GM23338 (cell line): ENCODE measurements at regions not wholly inside any gene's neighbourhood (a gene's known extent, or its start where the extent isn't known, plus 50 kb on each side); places are given as distances from the start of the nearest gene placed in this dataset.

Source experiments
- ATAC-seq: fragments of 200-7000 bp; cut with Tn5 transposase; 3 replicates; pipeline ENCODE4 v1.9.1; 2020
- DNase-seq: peaks from one replicate; pipeline ENCODE4 v3.0.0-alpha.2; 2015; ENCODE audit warnings: low spot score
- H2AFZ ChIP-seq: fragments of 200-600 bp; sonication (generic); 2 replicates; pipeline ENCODE4 v1.8.0; 2016; ENCODE audit warnings: antibody characterized with exemption, mild to moderate bottlenecking, moderate library complexity
- H3F3A ChIP-seq: fragments of 200-600 bp; sonication (generic); replicated peaks from 2 replicates; pipeline ENCODE4 v1.8.0; 2017; ENCODE audit warnings: antibody characterized with exemption, mixed run types, low read depth
- H3K27ac ChIP-seq: fragments of 200-600 bp; sonication (generic); 2 replicates; pipeline ENCODE4 v1.6.1; 2016; ENCODE audit warnings: low read depth
- H3K27me3 ChIP-seq: fragments of 200-600 bp; sonication (generic); 2 replicates; pipeline ENCODE4 v1.8.0; 2016; ENCODE audit warnings: mild to moderate bottlenecking, mixed run types, moderate library complexity; ENCODE audit not compliant: insufficient read depth
- H3K36me3 ChIP-seq: fragments of 200-600 bp; sonication (generic); 2 replicates; pipeline ENCODE4 v1.8.0; 2016; ENCODE audit warnings: mild to moderate bottlenecking; ENCODE audit not compliant: insufficient read depth
- H3K4me1 ChIP-seq: fragments of 200-600 bp; sonication (generic); 2 replicates; pipeline ENCODE4 v1.8.0; 2016; ENCODE audit warnings: mild to moderate bottlenecking, moderate library complexity; ENCODE audit not compliant: insufficient read depth
- H3K4me2 ChIP-seq: fragments of 200-600 bp; sonication (generic); 2 replicates; pipeline ENCODE4 v1.7.1; 2017; ENCODE audit warnings: mixed run types
- H3K4me3 ChIP-seq: fragments of 200-600 bp; sonication (generic); 2 replicates; pipeline ENCODE4 v1.6.1; 2016; ENCODE audit warnings: mixed run types
- H3K79me2 ChIP-seq: fragments of 200-600 bp; sonication (generic); replicated peaks from 2 replicates; pipeline ENCODE4 v1.8.0; 2017; ENCODE audit warnings: mild to moderate bottlenecking; ENCODE audit not compliant: insufficient read depth
- H3K9me2 ChIP-seq: fragments of 200-600 bp; sonication (generic); 2 replicates; pipeline ENCODE4 v1.8.0; 2017; ENCODE audit not compliant: insufficient read depth
- H4K20me1 ChIP-seq: fragments of 200-600 bp; sonication (generic); replicated peaks from 2 replicates; pipeline ENCODE4 v1.8.0; 2017; ENCODE audit warnings: mild to moderate bottlenecking; ENCODE audit not compliant: insufficient read depth
- H3K27ac Mint-ChIP-seq: 2 replicates; pipeline ENCODE4 v1.8.0; 2020; ENCODE audit warnings: inconsistent platforms, mild to moderate bottlenecking, moderate library complexity, mixed read lengths
- H3K27me3 Mint-ChIP-seq: 3 replicates; pipeline ENCODE4 v1.8.0; 2022; ENCODE audit warnings: low read depth, mild to moderate bottlenecking, moderate library complexity, mixed read lengths, inconsistent platforms; ENCODE audit not compliant: insufficient read depth, poor library complexity
- H3K36me3 Mint-ChIP-seq: 3 replicates; pipeline ENCODE4 v1.8.0; 2021; ENCODE audit warnings: low read depth, mild to moderate bottlenecking, inconsistent platforms, moderate library complexity, mixed read lengths
- H3K4me1 Mint-ChIP-seq: 3 replicates; pipeline ENCODE4 v1.8.0; 2020; ENCODE audit warnings: mild to moderate bottlenecking, inconsistent platforms, mixed read lengths
- H3K4me3 Mint-ChIP-seq: 3 replicates; pipeline ENCODE4 v1.8.0; 2021; ENCODE audit warnings: moderate library complexity, mild to moderate bottlenecking, inconsistent platforms, mixed read lengths
- H3K9me3 Mint-ChIP-seq: 3 replicates; pipeline ENCODE4 v1.8.0; 2020; ENCODE audit warnings: moderate library complexity, mild to moderate bottlenecking, inconsistent platforms, mixed read lengths
- CREB1 ChIP-seq: fragments of 250-450 bp; sonication (Bioruptor Pico); IDR thresholded peaks from 2 replicates; pipeline ENCODE4 v1.5.0; 2020; ENCODE audit warnings: low read depth, mild to moderate bottlenecking, moderate library complexity
- EZH2 ChIP-seq: fragments of 200-600 bp; sonication (generic); IDR thresholded peaks from one replicate; pipeline ENCODE4 v1.8.0; 2017; ENCODE audit warnings: antibody characterized with exemption, mild to moderate bottlenecking, low read depth; ENCODE audit not compliant: unreplicated experiment
- EZH2phosphoT487 ChIP-seq: fragments of 200-600 bp; sonication (generic); IDR thresholded peaks from one replicate; pipeline ENCODE4 v1.8.1; 2018; ENCODE audit warnings: antibody characterized with exemption; ENCODE audit not compliant: unreplicated experiment
- JUNB ChIP-seq: IDR thresholded peaks from one replicate; pipeline ENCODE4 v1.6.1; 2016; ENCODE audit warnings: antibody characterized with exemption; ENCODE audit not compliant: unreplicated experiment
- NANOG ChIP-seq: IDR thresholded peaks from 2 replicates; pipeline ENCODE4 v1.6.1; 2016; ENCODE audit warnings: antibody characterized with exemption, borderline replicate concordance
- POLR2AphosphoS5 ChIP-seq: IDR thresholded peaks from 2 replicates; pipeline ENCODE4 v1.6.1; 2016; ENCODE audit warnings: antibody characterized with exemption, low read depth
- STAT1 ChIP-seq: IDR thresholded peaks from one replicate; pipeline ENCODE4 v1.6.1; 2016; ENCODE audit warnings: antibody characterized with exemption; ENCODE audit not compliant: unreplicated experiment
- ZNF114 ChIP-seq: fragments of 250-450 bp; sonication (Bioruptor Pico); IDR thresholded peaks from 2 replicates; pipeline ENCODE4 v1.5.0; 2020; ENCODE audit warnings: mild to moderate bottlenecking, moderate library complexity
- ZNF331 ChIP-seq: fragments of 250-450 bp; sonication (Bioruptor Pico); IDR thresholded peaks from 2 replicates; pipeline ENCODE4 v1.5.0; 2020; ENCODE audit warnings: low read depth, mild to moderate bottlenecking, moderate library complexity
- TF ChIP-seq, protein P1 (sequence below): IDR thresholded peaks from one replicate; pipeline ENCODE4 v1.6.1; 2018; ENCODE audit warnings: antibody characterized with exemption; ENCODE audit not compliant: unreplicated experiment
- TF ChIP-seq, protein P2 (sequence below), 2 experiments: fragments of 200-600 bp in 1 of 2; sonication (generic) in 1 of 2; conservative IDR thresholded peaks; 2 replicates each; pipeline versions ENCODE4 v1.5.1 to v1.6.1; 2016 to 2017; ENCODE audit warnings: antibody characterized with exemption in 2 of 2, low read depth in 2 of 2, mild to moderate bottlenecking in 2 of 2, moderate library complexity in 1 of 2
- TF ChIP-seq, protein P3 (sequence below): fragments of 250-450 bp; sonication (Bioruptor Pico); IDR thresholded peaks from 2 replicates; pipeline ENCODE4 v1.5.0; 2020; ENCODE audit warnings: mild to moderate bottlenecking, moderate library complexity
- TF ChIP-seq, protein P4 (sequence below): IDR thresholded peaks from 2 replicates; pipeline ENCODE4 v1.6.1; 2016; ENCODE audit warnings: antibody characterized with exemption

DNA sequence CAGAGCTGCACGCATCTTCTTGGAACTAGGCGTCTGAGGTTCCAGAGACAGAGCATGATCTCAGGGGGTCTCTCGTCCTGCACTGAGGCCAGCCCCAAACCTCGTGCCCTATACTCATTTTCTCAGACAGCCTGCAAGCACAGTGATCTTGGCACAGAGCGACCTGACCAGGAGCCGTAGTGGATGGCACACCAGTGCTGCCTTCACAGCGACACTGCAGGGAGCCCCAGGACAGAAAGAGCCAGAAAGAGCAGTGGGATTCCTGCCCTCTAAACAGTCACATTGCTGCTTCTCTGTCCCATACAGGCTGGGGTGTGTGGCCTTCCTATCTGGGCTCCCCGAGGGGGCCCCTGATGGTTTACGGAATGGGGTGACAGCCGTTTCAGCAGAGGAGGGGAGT lies 131.0 kb downstream of the RBFOX3 start:
- Mint-ChIP-seq H3K27ac (no peak overlapping the region), H3K27me3 (peaks cover 14% of the 10 kb centered on the region), H3K9me3 (no peaks in the 10 kb centered on the region; the same call in 2 of the 3 replicates), H3K36me3 (no peaks in the 10 kb centered on the region), H3K4me3 (no peak overlapping the region), H3K4me1 (peaks cover 17% of the 10 kb centered on the region)
- Histone ChIP-seq H3K4me3 (no peak overlapping the region), H3K27ac (no peak overlapping the region), H3K4me1 (0 out of 2 replicates have a peak, but pooled peaks cover 3% of the 10 kb centered on the region), H2AFZ (no peak overlapping the region), H3K79me2 (no peaks in the 10 kb centered on the region), H3K9me2 (no peaks in the 10 kb centered on the region), H3K36me3 (no peaks in the 10 kb centered on the region), H3K27me3 (no peaks in the 10 kb centered on the region), H3K4me2 (no peak overlapping the region), H4K20me1 (no peaks in the 10 kb centered on the region), H3F3A (no peaks in the 10 kb centered on the region)
- DNase-seq (no peak), ATAC-seq (no peak)
- TF ChIP-seq, protein P1, sequence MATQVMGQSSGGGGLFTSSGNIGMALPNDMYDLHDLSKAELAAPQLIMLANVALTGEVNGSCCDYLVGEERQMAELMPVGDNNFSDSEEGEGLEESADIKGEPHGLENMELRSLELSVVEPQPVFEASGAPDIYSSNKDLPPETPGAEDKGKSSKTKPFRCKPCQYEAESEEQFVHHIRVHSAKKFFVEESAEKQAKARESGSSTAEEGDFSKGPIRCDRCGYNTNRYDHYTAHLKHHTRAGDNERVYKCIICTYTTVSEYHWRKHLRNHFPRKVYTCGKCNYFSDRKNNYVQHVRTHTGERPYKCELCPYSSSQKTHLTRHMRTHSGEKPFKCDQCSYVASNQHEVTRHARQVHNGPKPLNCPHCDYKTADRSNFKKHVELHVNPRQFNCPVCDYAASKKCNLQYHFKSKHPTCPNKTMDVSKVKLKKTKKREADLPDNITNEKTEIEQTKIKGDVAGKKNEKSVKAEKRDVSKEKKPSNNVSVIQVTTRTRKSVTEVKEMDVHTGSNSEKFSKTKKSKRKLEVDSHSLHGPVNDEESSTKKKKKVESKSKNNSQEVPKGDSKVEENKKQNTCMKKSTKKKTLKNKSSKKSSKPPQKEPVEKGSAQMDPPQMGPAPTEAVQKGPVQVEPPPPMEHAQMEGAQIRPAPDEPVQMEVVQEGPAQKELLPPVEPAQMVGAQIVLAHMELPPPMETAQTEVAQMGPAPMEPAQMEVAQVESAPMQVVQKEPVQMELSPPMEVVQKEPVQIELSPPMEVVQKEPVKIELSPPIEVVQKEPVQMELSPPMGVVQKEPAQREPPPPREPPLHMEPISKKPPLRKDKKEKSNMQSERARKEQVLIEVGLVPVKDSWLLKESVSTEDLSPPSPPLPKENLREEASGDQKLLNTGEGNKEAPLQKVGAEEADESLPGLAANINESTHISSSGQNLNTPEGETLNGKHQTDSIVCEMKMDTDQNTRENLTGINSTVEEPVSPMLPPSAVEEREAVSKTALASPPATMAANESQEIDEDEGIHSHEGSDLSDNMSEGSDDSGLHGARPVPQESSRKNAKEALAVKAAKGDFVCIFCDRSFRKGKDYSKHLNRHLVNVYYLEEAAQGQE: no peak
- TF ChIP-seq EZH2phosphoT487: no peak
- no peak for TF ChIP-seq NANOG
- TF ChIP-seq CREB1 (CRISPR knock-in tag): no peak
- no peak for TF ChIP-seq POLR2AphosphoS5
- TF ChIP-seq ZNF331 (CRISPR knock-in tag): no peak
- TF ChIP-seq, protein P2, sequence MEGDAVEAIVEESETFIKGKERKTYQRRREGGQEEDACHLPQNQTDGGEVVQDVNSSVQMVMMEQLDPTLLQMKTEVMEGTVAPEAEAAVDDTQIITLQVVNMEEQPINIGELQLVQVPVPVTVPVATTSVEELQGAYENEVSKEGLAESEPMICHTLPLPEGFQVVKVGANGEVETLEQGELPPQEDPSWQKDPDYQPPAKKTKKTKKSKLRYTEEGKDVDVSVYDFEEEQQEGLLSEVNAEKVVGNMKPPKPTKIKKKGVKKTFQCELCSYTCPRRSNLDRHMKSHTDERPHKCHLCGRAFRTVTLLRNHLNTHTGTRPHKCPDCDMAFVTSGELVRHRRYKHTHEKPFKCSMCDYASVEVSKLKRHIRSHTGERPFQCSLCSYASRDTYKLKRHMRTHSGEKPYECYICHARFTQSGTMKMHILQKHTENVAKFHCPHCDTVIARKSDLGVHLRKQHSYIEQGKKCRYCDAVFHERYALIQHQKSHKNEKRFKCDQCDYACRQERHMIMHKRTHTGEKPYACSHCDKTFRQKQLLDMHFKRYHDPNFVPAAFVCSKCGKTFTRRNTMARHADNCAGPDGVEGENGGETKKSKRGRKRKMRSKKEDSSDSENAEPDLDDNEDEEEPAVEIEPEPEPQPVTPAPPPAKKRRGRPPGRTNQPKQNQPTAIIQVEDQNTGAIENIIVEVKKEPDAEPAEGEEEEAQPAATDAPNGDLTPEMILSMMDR (conservative IDR thresholded peaks at IDR 0.05; ENCODE audit: low read depth in 2 of 2): no peak
- no peak for TF ChIP-seq JUNB
- TF ChIP-seq EZH2: no peak
- no peak for TF ChIP-seq ZNF114 (CRISPR knock-in tag)
- TF ChIP-seq, protein P3, sequence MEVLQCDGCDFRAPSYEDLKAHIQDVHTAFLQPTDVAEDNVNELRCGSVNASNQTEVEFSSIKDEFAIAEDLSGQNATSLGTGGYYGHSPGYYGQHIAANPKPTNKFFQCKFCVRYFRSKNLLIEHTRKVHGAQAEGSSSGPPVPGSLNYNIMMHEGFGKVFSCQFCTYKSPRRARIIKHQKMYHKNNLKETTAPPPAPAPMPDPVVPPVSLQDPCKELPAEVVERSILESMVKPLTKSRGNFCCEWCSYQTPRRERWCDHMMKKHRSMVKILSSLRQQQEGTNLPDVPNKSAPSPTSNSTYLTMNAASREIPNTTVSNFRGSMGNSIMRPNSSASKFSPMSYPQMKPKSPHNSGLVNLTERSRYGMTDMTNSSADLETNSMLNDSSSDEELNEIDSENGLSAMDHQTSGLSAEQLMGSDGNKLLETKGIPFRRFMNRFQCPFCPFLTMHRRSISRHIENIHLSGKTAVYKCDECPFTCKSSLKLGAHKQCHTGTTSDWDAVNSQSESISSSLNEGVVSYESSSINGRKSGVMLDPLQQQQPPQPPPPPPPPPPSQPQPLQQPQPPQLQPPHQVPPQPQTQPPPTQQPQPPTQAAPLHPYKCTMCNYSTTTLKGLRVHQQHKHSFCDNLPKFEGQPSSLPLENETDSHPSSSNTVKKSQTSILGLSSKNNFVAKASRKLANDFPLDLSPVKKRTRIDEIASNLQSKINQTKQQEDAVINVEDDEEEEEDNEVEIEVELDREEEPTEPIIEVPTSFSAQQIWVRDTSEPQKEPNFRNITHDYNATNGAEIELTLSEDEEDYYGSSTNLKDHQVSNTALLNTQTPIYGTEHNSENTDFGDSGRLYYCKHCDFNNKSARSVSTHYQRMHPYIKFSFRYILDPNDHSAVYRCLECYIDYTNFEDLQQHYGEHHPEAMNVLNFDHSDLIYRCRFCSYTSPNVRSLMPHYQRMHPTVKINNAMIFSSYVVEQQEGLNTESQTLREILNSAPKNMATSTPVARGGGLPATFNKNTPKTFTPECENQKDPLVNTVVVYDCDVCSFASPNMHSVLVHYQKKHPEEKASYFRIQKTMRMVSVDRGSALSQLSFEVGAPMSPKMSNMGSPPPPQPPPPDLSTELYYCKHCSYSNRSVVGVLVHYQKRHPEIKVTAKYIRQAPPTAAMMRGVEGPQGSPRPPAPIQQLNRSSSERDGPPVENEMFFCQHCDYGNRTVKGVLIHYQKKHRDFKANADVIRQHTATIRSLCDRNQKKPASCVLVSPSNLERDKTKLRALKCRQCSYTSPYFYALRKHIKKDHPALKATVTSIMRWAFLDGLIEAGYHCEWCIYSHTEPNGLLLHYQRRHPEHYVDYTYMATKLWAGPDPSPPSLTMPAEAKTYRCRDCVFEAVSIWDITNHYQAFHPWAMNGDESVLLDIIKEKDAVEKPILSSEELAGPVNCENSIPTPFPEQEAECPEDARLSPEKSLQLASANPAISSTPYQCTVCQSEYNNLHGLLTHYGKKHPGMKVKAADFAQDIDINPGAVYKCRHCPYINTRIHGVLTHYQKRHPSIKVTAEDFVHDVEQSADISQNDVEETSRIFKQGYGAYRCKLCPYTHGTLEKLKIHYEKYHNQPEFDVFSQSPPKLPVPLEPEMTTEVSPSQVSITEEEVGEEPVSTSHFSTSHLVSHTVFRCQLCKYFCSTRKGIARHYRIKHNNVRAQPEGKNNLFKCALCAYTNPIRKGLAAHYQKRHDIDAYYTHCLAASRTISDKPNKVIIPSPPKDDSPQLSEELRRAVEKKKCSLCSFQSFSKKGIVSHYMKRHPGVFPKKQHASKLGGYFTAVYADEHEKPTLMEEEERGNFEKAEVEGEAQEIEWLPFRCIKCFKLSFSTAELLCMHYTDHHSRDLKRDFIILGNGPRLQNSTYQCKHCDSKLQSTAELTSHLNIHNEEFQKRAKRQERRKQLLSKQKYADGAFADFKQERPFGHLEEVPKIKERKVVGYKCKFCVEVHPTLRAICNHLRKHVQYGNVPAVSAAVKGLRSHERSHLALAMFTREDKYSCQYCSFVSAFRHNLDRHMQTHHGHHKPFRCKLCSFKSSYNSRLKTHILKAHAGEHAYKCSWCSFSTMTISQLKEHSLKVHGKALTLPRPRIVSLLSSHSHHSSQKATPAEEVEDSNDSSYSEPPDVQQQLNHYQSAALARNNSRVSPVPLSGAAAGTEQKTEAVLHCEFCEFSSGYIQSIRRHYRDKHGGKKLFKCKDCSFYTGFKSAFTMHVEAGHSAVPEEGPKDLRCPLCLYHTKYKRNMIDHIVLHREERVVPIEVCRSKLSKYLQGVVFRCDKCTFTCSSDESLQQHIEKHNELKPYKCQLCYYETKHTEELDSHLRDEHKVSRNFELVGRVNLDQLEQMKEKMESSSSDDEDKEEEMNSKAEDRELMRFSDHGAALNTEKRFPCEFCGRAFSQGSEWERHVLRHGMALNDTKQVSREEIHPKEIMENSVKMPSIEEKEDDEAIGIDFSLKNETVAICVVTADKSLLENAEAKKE: no peak
- TF ChIP-seq, protein P4, sequence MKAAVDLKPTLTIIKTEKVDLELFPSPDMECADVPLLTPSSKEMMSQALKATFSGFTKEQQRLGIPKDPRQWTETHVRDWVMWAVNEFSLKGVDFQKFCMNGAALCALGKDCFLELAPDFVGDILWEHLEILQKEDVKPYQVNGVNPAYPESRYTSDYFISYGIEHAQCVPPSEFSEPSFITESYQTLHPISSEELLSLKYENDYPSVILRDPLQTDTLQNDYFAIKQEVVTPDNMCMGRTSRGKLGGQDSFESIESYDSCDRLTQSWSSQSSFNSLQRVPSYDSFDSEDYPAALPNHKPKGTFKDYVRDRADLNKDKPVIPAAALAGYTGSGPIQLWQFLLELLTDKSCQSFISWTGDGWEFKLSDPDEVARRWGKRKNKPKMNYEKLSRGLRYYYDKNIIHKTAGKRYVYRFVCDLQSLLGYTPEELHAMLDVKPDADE: no peak
- TF ChIP-seq STAT1: no peak
